H9 (cell line): ENCODE measurements at regions not wholly inside any gene's neighbourhood (a gene's known extent, or its start where the extent isn't known, plus 50 kb on each side); places are given as distances from the start of the nearest gene placed in this dataset.

Experiments
- DNase-seq: peaks from one replicate; pipeline ENCODE4 v3.0.0-alpha.2; 2017
- H2AFZ ChIP-seq: one replicate; pipeline ENCODE4 v1.6.1; 2013; ENCODE audit warnings: mild to moderate bottlenecking, low read length, control low read depth, moderate library complexity
- H2AK5ac ChIP-seq: 2 replicates; pipeline ENCODE4 v1.6.1; 2013; ENCODE audit warnings: low read length, control low read depth, mixed read lengths; ENCODE audit not compliant: insufficient read length
- H2BK120ac ChIP-seq: one replicate; pipeline ENCODE4 v1.6.1; 2013; ENCODE audit warnings: low read depth, mild to moderate bottlenecking, low read length, control low read depth, inconsistent platforms; ENCODE audit not compliant: poor library complexity, severe bottlenecking
- H2BK12ac ChIP-seq: 2 replicates; pipeline ENCODE4 v1.6.1; 2013; ENCODE audit warnings: low read length, control low read depth, mixed read lengths, low read depth; ENCODE audit not compliant: insufficient read length
- H2BK15ac ChIP-seq: 2 replicates; pipeline ENCODE4 v1.6.1; 2013; ENCODE audit warnings: low read depth, low read length, control low read depth
- H2BK20ac ChIP-seq: one replicate; pipeline ENCODE4 v1.6.1; 2013; ENCODE audit warnings: low read depth, mild to moderate bottlenecking, low read length, control low read depth, inconsistent platforms; ENCODE audit not compliant: poor library complexity, severe bottlenecking
- H2BK5ac ChIP-seq: 2 replicates; pipeline ENCODE4 v1.6.1; 2013; ENCODE audit warnings: low read length, control low read depth, mixed read lengths; ENCODE audit not compliant: insufficient read length
- H3K14ac ChIP-seq: 2 replicates; pipeline ENCODE4 v1.6.1; 2013; ENCODE audit warnings: low read length, control low read depth; ENCODE audit not compliant: insufficient read depth
- H3K18ac ChIP-seq: 2 replicates; pipeline ENCODE4 v1.6.1; 2013; ENCODE audit warnings: low read depth, mild to moderate bottlenecking, mixed read lengths, low read length, control low read depth; ENCODE audit not compliant: insufficient read length
- H3K23ac ChIP-seq: 2 replicates; pipeline ENCODE4 v1.6.1; 2013; ENCODE audit warnings: low read length, control low read depth, mixed read lengths, low read depth; ENCODE audit not compliant: insufficient read length
- H3K23me2 ChIP-seq: 2 replicates; pipeline ENCODE4 v1.6.1; 2013; ENCODE audit warnings: low read depth, mild to moderate bottlenecking, mixed read lengths, low read length, control low read depth; ENCODE audit not compliant: insufficient read length, poor library complexity, severe bottlenecking
- H3K27ac ChIP-seq: 2 replicates; pipeline ENCODE4 v1.5.1; 2013; ENCODE audit warnings: low read length, control low read depth, mixed read lengths, low read depth; ENCODE audit not compliant: insufficient read length
- H3K27me3 ChIP-seq: 2 replicates; pipeline ENCODE4 v1.6.1; 2013; ENCODE audit warnings: low read length, control low read depth, inconsistent platforms; ENCODE audit not compliant: insufficient read depth
- H3K4ac ChIP-seq: 2 replicates; pipeline ENCODE4 v1.6.1; 2013; ENCODE audit warnings: low read depth, mild to moderate bottlenecking, control low read depth, inconsistent platforms, low read length, moderate library complexity
- H3K4me1 ChIP-seq: 2 replicates; pipeline ENCODE4 v1.6.1; 2013; ENCODE audit warnings: low read length, control low read depth, inconsistent platforms; ENCODE audit not compliant: insufficient read depth
- H3K4me2 ChIP-seq: 2 replicates; pipeline ENCODE4 v1.6.1; 2013; ENCODE audit warnings: low read length, control low read depth, mixed read lengths; ENCODE audit not compliant: insufficient read length, insufficient read depth
- H3K56ac ChIP-seq: 2 replicates; pipeline ENCODE4 v1.6.1; 2013; ENCODE audit warnings: low read depth, mild to moderate bottlenecking, mixed read lengths, low read length, control low read depth; ENCODE audit not compliant: insufficient read length
- H3K79me1 ChIP-seq: 2 replicates; pipeline ENCODE4 v1.6.1; 2013; ENCODE audit warnings: low read depth, mild to moderate bottlenecking, moderate library complexity, low read length, control low read depth, inconsistent platforms; ENCODE audit not compliant: insufficient read depth, poor library complexity, severe bottlenecking
- H3K79me2 ChIP-seq: 2 replicates; pipeline ENCODE4 v1.6.1; 2013; ENCODE audit warnings: low read length, control low read depth, inconsistent platforms; ENCODE audit not compliant: insufficient read depth
- H3K9ac ChIP-seq: 2 replicates; pipeline ENCODE4 v1.6.1; 2013; ENCODE audit warnings: low read length, control low read depth, mixed read lengths; ENCODE audit not compliant: insufficient read length; ENCODE audit errors: extremely low read depth
- H3K9me3 ChIP-seq: one replicate; pipeline ENCODE4 v1.6.1; 2013; ENCODE audit warnings: low read depth, low read length, inconsistent platforms; ENCODE audit not compliant: control insufficient read depth
- H3T11ph ChIP-seq: one replicate; pipeline ENCODE4 v1.6.1; 2013; ENCODE audit warnings: mild to moderate bottlenecking, low read length, control low read depth, inconsistent platforms
- H4K20me1 ChIP-seq: one replicate; pipeline ENCODE4 v1.6.1; 2013; ENCODE audit not compliant: control insufficient read depth, insufficient read length, insufficient read depth
- H4K5ac ChIP-seq: 2 replicates; pipeline ENCODE4 v1.6.1; 2013; ENCODE audit warnings: low read depth, mild to moderate bottlenecking, mixed read lengths, low read length, control low read depth; ENCODE audit not compliant: insufficient read length
- H4K8ac ChIP-seq: replicated peaks from 2 replicates; pipeline ENCODE4 v1.6.1; 2013; ENCODE audit warnings: low read length, control low read depth, mixed read lengths, low read depth; ENCODE audit not compliant: insufficient read length
- H4K91ac ChIP-seq: 2 replicates; pipeline ENCODE4 v1.6.1; 2013; ENCODE audit warnings: low read depth, mild to moderate bottlenecking, moderate library complexity, mixed read lengths, low read length, control low read depth; ENCODE audit not compliant: insufficient read length
- H3K27ac Mint-ChIP-seq, 3 experiments: 2 replicates in 2 of 3; 3 replicates in 1 of 3; pipeline ENCODE4 v1.8.0; 2020 to 2021; ENCODE audit warnings: mixed read lengths in 3 of 3, mild to moderate bottlenecking in 1 of 3, moderate library complexity in 1 of 3
- H3K27me3 Mint-ChIP-seq: 2 replicates; pipeline ENCODE4 v1.8.0; 2021; ENCODE audit warnings: low read depth, mild to moderate bottlenecking, moderate library complexity, mixed read lengths
- H3K36me3 Mint-ChIP-seq, 3 experiments: 2 replicates in 2 of 3; 3 replicates in 1 of 3; pipeline ENCODE4 v1.8.0; 2020 to 2021; ENCODE audit warnings: low read depth in 3 of 3, mixed read lengths in 3 of 3; ENCODE audit not compliant: insufficient read depth in 1 of 3
- H3K4me1 Mint-ChIP-seq, 2 experiments: 2 replicates each; pipeline ENCODE4 v1.8.0; 2020; ENCODE audit warnings: mixed read lengths in 2 of 2
- H3K4me3 Mint-ChIP-seq, 2 experiments: 2 replicates in 1 of 2; 3 replicates in 1 of 2; pipeline ENCODE4 v1.8.0; 2020 to 2021; ENCODE audit warnings: mild to moderate bottlenecking in 2 of 2, mixed read lengths in 2 of 2, moderate library complexity in 1 of 2
- H3K9me3 Mint-ChIP-seq, 2 experiments: 2 replicates in 1 of 2; 3 replicates in 1 of 2; pipeline ENCODE4 v1.8.0; 2020; ENCODE audit warnings: mild to moderate bottlenecking in 2 of 2, mixed read lengths in 2 of 2, moderate library complexity in 1 of 2
- CTCF ChIP-seq: fragments of 200-600 bp; sonication (generic); conservative IDR thresholded peaks from 3 replicates; pipeline ENCODE4 v1.8.0; 2021; ENCODE audit warnings: antibody characterized with exemption, mild to moderate bottlenecking
- WGBS: extraction: QIAGEN DNeasy Blood & Tissue Kit; methylation state at CpG from one replicate; pipeline ENCODE4 v1.1.7; 2013; ENCODE audit warnings: missing lambda C conversion rate, low lambda C conversion rate, mixed read lengths; ENCODE audit not compliant: insufficient read length; ENCODE audit errors: extremely low coverage; 5-methylcytosine and 5-hydroxymethylcytosine counted together

GRCh38 chr15:99916668-99917223 is 183.5 kb upstream of the LYSMD4 start:
- Histone ChIP-seq H2AFZ (no peak overlapping the region), H2BK20ac (no peak overlapping the region), H3K23me2 (no peaks in the 10 kb centered on the region), H2BK120ac (no peak overlapping the region), H3K23ac (no peak overlapping the region), H3K79me2 (no peaks in the 10 kb centered on the region), H2BK12ac (no peak overlapping the region), H3K18ac (no peak overlapping the region), H3K4ac (no peak overlapping the region), H3K27me3 (no peaks in the 10 kb centered on the region), H3K14ac (no peak overlapping the region), H3K4me2 (no peak overlapping the region), H3K56ac (no peak overlapping the region), H3K79me1 (no peaks in the 10 kb centered on the region), H3T11ph (no peak overlapping the region), H3K9me3 (no peaks in the 10 kb centered on the region), H4K20me1 (no peaks in the 10 kb centered on the region), H3K27ac (no peak overlapping the region), H3K4me1 (no peaks in the 10 kb centered on the region), H3K9ac (no peak overlapping the region), H4K5ac (no peak overlapping the region), H2BK15ac (no peak overlapping the region), H4K8ac (no peak overlapping the region), H2AK5ac (no peak overlapping the region), H2BK5ac (no peak overlapping the region), H4K91ac (no peak overlapping the region)
- Mint-ChIP-seq H3K27me3 (peaks cover 26% of the 10 kb centered on the region), H3K4me3 (no peak overlapping the region), H3K36me3 (no peaks in the 10 kb centered on the region), H3K27ac (peak overlapping the region in 1 of 3 experiments; percentile 65; a peak in 2 of 7 replicates), H3K9me3 (no peaks in the 10 kb centered on the region; a peak in 1 of 5 replicates), H3K4me1 (peaks cover 0 to 4% of the 10 kb centered on the region in 2 experiments; a peak in 1 of 4 replicates)
- DNase-seq: no peak
- TF ChIP-seq CTCF: no peak
- no CpG with 5 or more reads among the region's 10 CpGs for WGBS
